ENCODE measurements at regions not wholly inside any gene's neighbourhood (a gene's known extent, or its start where the extent isn't known, plus 50 kb on each side); places are given as distances from the start of the nearest gene placed in this dataset.
"Not testable (repeated sequence)": the region's sequence is repeated elsewhere in the genome, so short reads cannot be mapped to it uniquely, and the experiment has no call there.

- peaks cover 26% of the 10 kb centered on the region for H3K36me3 Mint-ChIP-seq
- H3K27me3 Mint-ChIP-seq; H3K27ac Mint-ChIP-seq; H3K4me1 Mint-ChIP-seq (ENCODE audit: low read depth in 2 of 2); ATAC-seq; DNase-seq (ENCODE audit: low spot score); H3K4me3 Mint-ChIP-seq: not testable (repeated sequence)
- peaks cover 35% of the 10 kb centered on the region for H3K9me3 Mint-ChIP-seq
These were observed 173.2 kb upstream of the TPTE start for GRCh38 chr21:10348150-10348549.

DNA sequence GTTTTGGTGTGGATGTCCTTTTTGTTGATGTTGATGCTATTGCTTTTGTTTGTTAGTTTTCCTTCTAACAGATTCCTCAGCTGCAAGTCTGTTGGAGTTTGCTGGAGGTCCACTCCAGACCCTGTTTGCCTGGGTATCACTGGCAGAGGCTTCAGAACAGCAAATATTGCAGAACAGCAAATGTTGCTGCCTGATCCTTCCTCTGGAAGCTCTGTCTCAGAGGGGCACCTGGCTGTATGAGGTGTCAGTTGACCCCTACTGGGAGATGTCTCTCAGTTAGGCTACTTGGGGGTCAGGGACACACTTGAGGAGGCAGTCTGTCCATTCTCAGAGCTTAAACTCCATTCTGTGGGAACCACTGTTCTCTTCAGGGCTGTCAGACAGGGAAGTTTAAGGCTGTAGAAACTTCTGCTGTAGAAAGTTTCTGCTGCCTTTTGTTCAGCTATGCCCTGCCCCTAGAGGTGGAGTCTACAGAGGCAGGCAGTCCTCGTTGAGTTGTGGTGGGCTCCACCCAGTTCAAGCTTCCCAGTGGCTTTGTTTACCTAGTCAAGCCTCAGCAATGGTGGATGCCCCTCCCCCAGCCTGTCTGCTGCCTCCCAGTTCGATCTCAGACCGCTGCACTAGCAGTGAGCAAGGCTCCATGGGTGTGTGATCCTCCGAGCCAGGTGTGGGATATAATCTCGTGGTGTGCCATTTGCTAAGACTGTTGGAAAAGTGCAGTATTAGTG lies 166.4 kb upstream of the TPTE start:
- peak in 1 of 2 donors; percentile 36 for ATAC-seq
- DNase-seq (ENCODE audit: low spot score); H3K4me1 Mint-ChIP-seq (ENCODE audit: low read depth in 2 of 2); H3K27me3 Mint-ChIP-seq; H3K27ac Mint-ChIP-seq; H3K4me3 Mint-ChIP-seq: not testable (repeated sequence)
- peaks cover 29% of the 10 kb centered on the region for H3K36me3 Mint-ChIP-seq
- H3K9me3 Mint-ChIP-seq = peaks cover 34% of the 10 kb centered on the region

DNA sequence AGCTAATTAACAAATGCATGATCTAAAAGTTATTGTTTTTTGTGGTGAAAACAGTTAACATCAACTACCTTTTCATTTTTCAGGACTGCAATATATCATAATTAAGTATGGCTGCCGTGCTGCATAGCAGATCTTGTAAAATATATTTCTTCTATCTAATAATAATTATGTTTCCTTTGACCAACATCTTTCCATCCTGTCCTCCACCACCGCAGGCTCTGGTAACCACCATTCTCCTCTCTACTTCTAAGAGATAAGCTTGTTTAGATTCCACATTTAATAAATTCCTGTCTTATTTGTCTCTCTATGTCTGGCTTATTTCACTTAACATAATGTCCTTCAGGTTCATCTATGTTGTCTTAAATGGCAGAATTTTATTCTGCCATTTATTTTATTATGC lies 162.3 kb upstream of the TPTE start:
- H3K4me1 Mint-ChIP-seq (ENCODE audit: low read depth in 2 of 2); H3K4me3 Mint-ChIP-seq; DNase-seq (ENCODE audit: low spot score); H3K27ac Mint-ChIP-seq; ATAC-seq; H3K27me3 Mint-ChIP-seq: not testable (repeated sequence)
- Mint-ChIP-seq H3K9me3 (peaks cover 32% of the 10 kb centered on the region), H3K36me3 (peaks cover 29% of the 10 kb centered on the region)

DNA sequence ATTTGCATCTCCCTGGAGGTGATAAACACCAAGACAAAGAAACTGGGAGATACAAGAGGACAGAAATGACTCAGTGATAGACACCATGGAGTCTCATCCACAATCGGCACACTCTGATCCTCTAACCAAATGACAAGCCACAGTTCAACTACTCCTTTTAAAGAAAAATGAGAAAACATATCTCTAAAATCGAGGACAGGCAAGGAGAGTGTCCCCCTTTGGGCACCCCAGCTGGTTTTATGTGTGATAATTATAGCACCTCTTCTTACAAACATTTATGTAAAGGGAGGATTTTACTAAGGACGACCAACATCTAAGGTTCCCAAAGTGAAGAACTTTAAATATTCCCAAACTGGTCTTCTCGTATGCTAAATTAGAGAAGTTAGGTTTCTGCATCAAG lies 161.5 kb upstream of the TPTE start:
- H3K4me3 Mint-ChIP-seq = not testable (repeated sequence)

DNA sequence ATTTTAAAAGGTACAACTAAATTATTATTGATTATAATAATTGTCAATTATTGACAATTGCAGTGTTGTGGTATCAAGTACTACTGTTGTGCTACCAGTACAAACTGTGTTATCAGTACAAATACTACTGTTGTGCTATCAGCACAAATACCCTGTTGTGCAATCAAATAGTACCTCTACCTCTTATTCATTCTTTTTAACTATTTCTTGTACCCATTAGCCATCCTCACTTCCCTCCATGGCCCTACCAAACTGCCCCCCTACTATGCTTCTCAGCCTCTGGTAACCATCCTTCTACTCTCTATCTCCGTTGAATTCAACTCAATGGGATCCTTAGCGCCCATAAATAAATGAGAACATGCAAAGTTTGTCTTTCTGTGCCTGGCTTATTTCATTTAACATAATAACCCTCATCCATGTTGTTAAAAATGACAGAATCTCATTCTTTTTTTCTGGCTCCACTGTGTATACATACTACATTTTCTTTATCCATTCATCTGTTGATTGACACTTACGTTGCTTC lies 160.1 kb upstream of the TPTE start:
- not testable (repeated sequence) for H3K4me3 Mint-ChIP-seq; H3K27me3 Mint-ChIP-seq; DNase-seq (ENCODE audit: low spot score); H3K27ac Mint-ChIP-seq; H3K4me1 Mint-ChIP-seq (ENCODE audit: low read depth in 2 of 2)
- peaks cover 24% of the 10 kb centered on the region for H3K36me3 Mint-ChIP-seq
- ATAC-seq = peak; percentile 28 to 37
- peaks cover 28% of the 10 kb centered on the region for H3K9me3 Mint-ChIP-seq

More for the DNA sequence above, 161.5 kb upstream of the TPTE start:
- not testable (repeated sequence) for ATAC-seq; H3K4me1 Mint-ChIP-seq (ENCODE audit: low read depth in 2 of 2); H3K27ac Mint-ChIP-seq; H3K27me3 Mint-ChIP-seq; DNase-seq (ENCODE audit: low spot score)
- Mint-ChIP-seq H3K9me3 (peaks cover 28% of the 10 kb centered on the region), H3K36me3 (peaks cover 25% of the 10 kb centered on the region)

GRCh38 chr21:10362816-10363215 lies 158.6 kb upstream of the TPTE start:
- H3K4me1 Mint-ChIP-seq (ENCODE audit: low read depth in 2 of 2); ATAC-seq; H3K27ac Mint-ChIP-seq; DNase-seq (ENCODE audit: low spot score); H3K27me3 Mint-ChIP-seq; H3K4me3 Mint-ChIP-seq: not testable (repeated sequence)
- Mint-ChIP-seq H3K9me3 (peaks cover 25% of the 10 kb centered on the region), H3K36me3 (peaks cover 20% of the 10 kb centered on the region)

DNA sequence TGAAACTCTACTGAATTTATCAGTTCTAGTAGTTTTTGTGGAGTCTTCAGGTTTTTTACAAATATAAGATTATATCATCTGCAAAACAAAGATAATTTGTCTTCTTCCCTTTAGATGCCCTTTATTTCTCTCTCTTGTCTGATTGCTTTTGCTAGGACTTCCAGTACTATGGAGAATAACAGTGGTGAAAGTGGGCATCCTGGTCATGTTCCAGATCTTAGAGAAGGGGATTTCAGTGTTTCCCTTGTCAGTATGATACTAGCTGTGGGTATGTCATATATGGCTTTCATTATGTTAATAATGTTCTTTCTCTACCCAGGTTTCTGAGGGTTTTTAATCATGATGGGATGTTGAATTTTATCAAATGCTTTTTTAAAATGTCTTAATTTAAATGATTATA lies 158.1 kb upstream of the TPTE start:
- not testable (repeated sequence) for H3K4me3 Mint-ChIP-seq; ATAC-seq; H3K27me3 Mint-ChIP-seq; DNase-seq (ENCODE audit: low spot score); H3K4me1 Mint-ChIP-seq (ENCODE audit: low read depth in 2 of 2); H3K27ac Mint-ChIP-seq
- Mint-ChIP-seq H3K36me3 (peaks cover 20% of the 10 kb centered on the region), H3K9me3 (peaks cover 25% of the 10 kb centered on the region)

DNA sequence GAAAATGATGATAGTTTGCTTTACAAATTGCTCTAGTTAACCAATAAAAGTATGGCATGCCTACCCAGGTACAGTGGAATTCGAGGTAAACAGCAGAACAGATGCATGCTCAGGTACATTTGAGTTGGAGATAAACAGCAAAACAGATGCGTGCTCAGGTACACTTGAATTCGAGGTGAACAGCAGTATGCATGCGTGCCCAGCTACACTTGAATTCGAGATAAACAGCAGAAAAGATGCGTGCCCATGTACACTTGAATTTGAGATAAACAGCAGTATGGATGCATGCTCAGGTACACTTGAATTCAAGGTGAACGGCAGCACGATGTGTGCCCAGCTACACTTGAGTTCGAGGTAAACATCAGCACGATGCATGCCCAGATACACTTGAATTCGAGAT lies 155.2 kb upstream of the TPTE start:
- Mint-ChIP-seq H3K9me3 (peaks cover 17% of the 10 kb centered on the region), H3K36me3 (peaks cover 20% of the 10 kb centered on the region)
- not testable (repeated sequence) for DNase-seq (ENCODE audit: low spot score); ATAC-seq; H3K4me3 Mint-ChIP-seq; H3K4me1 Mint-ChIP-seq (ENCODE audit: low read depth in 2 of 2); H3K27me3 Mint-ChIP-seq; H3K27ac Mint-ChIP-seq

DNA sequence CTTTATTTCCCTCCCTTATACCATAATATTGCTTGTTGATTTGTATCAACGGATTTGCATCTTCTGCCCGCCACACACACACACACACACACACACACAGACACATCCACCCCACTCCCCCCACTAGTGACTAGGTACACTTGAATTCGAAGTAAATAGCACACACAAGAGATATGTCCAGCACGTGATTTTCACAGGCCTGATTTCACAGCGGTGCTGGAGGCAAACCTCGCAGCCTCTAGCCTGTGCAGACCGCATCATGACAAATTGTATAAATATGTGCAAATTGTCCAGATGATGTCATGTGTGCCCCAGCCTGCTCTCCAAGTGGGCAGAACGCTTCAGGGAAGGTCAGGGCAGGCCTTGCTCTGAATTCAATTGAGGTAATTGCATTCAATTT lies 153.8 kb upstream of the TPTE start:
- H3K27ac Mint-ChIP-seq; H3K4me1 Mint-ChIP-seq (ENCODE audit: low read depth in 2 of 2); H3K9me3 Mint-ChIP-seq; H3K4me3 Mint-ChIP-seq; H3K36me3 Mint-ChIP-seq; H3K27me3 Mint-ChIP-seq; DNase-seq (ENCODE audit: low spot score): not testable (repeated sequence)
- ATAC-seq = peak; percentile 31 to 32

DNA sequence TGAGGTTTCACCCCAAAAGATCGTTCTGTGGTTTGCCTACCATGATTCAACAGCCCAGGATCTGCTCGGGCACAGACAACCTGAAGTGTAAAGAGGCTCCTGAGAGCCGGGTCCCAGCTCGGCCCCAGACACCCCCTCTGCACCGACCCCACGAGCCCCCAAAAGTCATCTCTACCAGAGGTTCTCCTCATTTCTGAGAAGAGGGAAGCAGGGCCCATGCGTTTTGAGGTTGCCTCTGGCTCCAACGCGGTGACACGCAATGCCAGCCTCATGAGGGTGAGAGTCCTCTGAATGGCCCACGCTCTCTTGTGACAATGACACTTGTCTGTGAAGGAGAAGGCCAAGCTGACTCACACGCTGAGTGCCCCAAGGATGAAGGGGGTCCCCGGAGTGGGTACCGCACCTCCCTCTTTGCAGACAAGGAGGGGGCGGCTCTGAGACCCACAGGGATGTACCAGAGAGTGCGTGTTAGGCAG lies 153.0 kb upstream of the TPTE start:
- not testable (repeated sequence) for DNase-seq (ENCODE audit: low spot score); H3K27ac Mint-ChIP-seq; H3K9me3 Mint-ChIP-seq; H3K4me3 Mint-ChIP-seq; H3K4me1 Mint-ChIP-seq (ENCODE audit: low read depth in 2 of 2); H3K27me3 Mint-ChIP-seq; H3K36me3 Mint-ChIP-seq
- peak; percentile 45 to 61 for ATAC-seq

DNA sequence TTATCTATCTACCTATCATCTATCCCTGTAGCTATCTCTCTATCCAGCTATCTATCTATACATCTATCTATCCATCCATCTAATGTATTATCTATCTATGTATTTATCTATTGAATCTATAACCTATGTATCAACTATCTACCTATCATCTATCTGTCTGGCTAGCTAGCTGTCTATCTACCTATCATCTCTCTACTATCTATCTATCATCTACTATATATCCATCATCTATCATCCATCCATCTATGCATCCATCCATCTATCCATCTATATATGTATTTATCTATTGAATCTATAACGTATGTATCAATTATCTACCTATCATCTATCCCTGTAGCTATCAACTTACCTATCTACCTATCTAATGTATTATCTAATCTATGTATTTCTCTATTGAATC lies 152.1 kb upstream of the TPTE start:
- not testable (repeated sequence) for H3K4me1 Mint-ChIP-seq (ENCODE audit: low read depth in 2 of 2); H3K27me3 Mint-ChIP-seq; H3K9me3 Mint-ChIP-seq; H3K4me3 Mint-ChIP-seq; DNase-seq (ENCODE audit: low spot score); H3K36me3 Mint-ChIP-seq; H3K27ac Mint-ChIP-seq; ATAC-seq

DNA sequence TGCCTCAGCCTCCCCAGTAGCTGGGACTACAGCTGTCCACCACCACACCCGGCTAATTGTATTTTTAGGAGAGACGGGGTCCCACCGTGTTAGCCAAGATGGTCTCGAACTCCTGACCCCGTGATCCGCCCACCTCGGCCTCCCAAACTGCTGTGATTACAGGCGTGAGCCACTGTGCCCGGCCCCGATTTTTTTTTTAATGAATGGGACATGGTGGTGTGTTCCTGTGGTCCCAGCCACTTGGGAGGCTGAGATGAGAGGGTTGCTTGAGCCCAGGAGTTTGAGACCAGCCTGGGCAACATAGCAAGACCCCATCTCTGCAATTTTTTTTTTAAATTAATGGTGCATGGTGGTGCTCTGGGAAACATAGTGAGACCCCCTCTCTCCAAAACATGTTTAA lies 143.6 kb upstream of the TPTE start:
- H3K4me1 Mint-ChIP-seq (ENCODE audit: low read depth in 2 of 2); H3K27me3 Mint-ChIP-seq; H3K27ac Mint-ChIP-seq; H3K4me3 Mint-ChIP-seq; DNase-seq (ENCODE audit: low spot score); ATAC-seq: not testable (repeated sequence)
- H3K9me3 Mint-ChIP-seq = peaks cover 18% of the 10 kb centered on the region
- H3K36me3 Mint-ChIP-seq = peaks cover 12% of the 10 kb centered on the region

- not testable (repeated sequence) for H3K4me1 Mint-ChIP-seq (ENCODE audit: low read depth in 2 of 2); ATAC-seq; H3K27me3 Mint-ChIP-seq; H3K27ac Mint-ChIP-seq; DNase-seq (ENCODE audit: low spot score); H3K4me3 Mint-ChIP-seq
- Mint-ChIP-seq H3K9me3 (peaks cover 15% of the 10 kb centered on the region), H3K36me3 (peaks cover 12% of the 10 kb centered on the region)
These were observed 141.6 kb upstream of the TPTE start for GRCh38 chr21:10379816-10380215.

DNA sequence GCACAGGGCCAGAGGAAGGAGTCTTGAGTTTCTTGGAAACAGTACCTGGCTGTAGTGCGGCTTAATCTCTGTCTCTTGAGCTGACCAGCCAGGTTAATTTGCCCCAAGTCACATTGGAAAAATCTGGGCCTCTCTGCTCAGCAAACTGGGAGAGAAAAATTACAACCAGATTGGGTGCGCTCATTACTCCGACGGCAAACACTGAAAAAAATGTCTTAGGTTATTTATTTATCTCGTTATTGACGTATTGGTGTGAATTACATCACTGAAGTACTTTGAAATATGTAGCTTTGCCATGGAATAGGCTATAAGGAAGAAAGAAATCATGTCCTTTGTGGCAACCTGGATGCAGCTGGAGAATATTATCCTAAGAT lies 139.7 kb upstream of the TPTE start:
- ATAC-seq = not testable (repeated sequence)

More for the DNA sequence above, 139.7 kb upstream of the TPTE start:
- H3K4me1 Mint-ChIP-seq (ENCODE audit: low read depth in 2 of 2); H3K9me3 Mint-ChIP-seq; H3K27me3 Mint-ChIP-seq; H3K27ac Mint-ChIP-seq; DNase-seq (ENCODE audit: low spot score); H3K4me3 Mint-ChIP-seq: not testable (repeated sequence)
- peaks cover 12% of the 10 kb centered on the region for H3K36me3 Mint-ChIP-seq
